Calu3 (cell line): ENCODE measurements at regions not wholly inside any gene's neighbourhood (a gene's known extent, or its start where the extent isn't known, plus 50 kb on each side); places are given as distances from the start of the nearest gene placed in this dataset.

Experiments
- BruUV-seq: library from RNA; stranded (reverse); fragments of 400-500 nt; replicated peaks from 2 replicates; lab custom pipeline; 2021; lab: Mats Ljungman, UMichigan
- CTCF ChIA-PET: fragments of 300-600 bp; sonication (Branson Sonifier 250); formaldehyde crosslinking; loops from one replicate; lab custom pipeline; 2022; ENCODE audit warnings: antibody characterized with exemption; lab: Charles Lee
- DNase-seq: peaks from one replicate; pipeline ENCODE4 v3.0.0; 2022
- H3K27ac Mint-ChIP-seq: one replicate; pipeline ENCODE4 v1.8.0; 2022; ENCODE audit warnings: mixed read lengths; ENCODE audit not compliant: unreplicated experiment
- H3K27me3 Mint-ChIP-seq: one replicate; pipeline ENCODE4 v1.8.0; 2022; ENCODE audit warnings: mixed read lengths; ENCODE audit not compliant: unreplicated experiment
- H3K36me3 Mint-ChIP-seq: one replicate; pipeline ENCODE4 v1.8.0; 2022; ENCODE audit warnings: mild to moderate bottlenecking, moderate library complexity, mixed read lengths; ENCODE audit not compliant: insufficient read depth, unreplicated experiment
- H3K4me1 Mint-ChIP-seq: one replicate; pipeline ENCODE4 v1.8.0; 2022; ENCODE audit warnings: mild to moderate bottlenecking, low read depth, mixed read lengths; ENCODE audit not compliant: unreplicated experiment
- H3K4me3 Mint-ChIP-seq: one replicate; pipeline ENCODE4 v1.8.0; 2022; ENCODE audit warnings: mild to moderate bottlenecking, low read depth, moderate library complexity, mixed read lengths; ENCODE audit not compliant: unreplicated experiment
- H3K9me3 Mint-ChIP-seq: one replicate; pipeline ENCODE4 v1.8.0; 2022; ENCODE audit warnings: low read depth, mixed read lengths; ENCODE audit not compliant: unreplicated experiment
- intact Hi-C: fragments of 100-400 bp; cut with micrococcal nuclease; formaldehyde crosslinking; loops from one replicate; pipeline ENCODE4 v1.10.0; 2022; ENCODE audit not compliant: unreplicated experiment
- TF ChIP-seq, protein P1 (sequence below): fragments of 200-600 bp; IDR thresholded peaks from one replicate; pipeline ENCODE4 v1.8.0; 2022; ENCODE audit warnings: antibody characterized with exemption; ENCODE audit not compliant: unreplicated experiment

DNA sequence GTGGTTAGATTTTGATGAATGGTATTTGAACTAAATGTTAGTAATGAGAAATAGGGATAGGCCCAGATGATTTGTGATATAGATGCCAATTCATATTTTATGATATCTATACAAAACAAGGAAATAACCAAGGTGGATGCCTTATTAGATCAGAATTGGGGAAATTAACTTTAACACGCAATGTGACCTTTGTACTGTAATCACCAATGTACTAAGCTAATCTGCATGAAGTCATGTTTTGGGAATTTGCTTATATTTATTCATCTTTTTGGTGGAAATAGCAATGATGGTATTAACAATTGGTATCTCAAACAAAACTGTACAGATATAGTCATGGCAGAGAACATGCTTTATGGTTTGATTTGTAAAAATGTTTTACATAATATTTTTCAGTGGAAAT is 504.7 kb downstream of the PLCL1 start:
- Mint-ChIP-seq H3K27ac (no peak overlapping the region), H3K27me3 (no peaks in the 10 kb centered on the region), H3K36me3 (no peaks in the 10 kb centered on the region), H3K4me3 (no peak overlapping the region), H3K4me1 (peaks cover 8% of the 10 kb centered on the region), H3K9me3 (no peaks in the 10 kb centered on the region)
- intact Hi-C loops = no loop called here
- no TSS peak for BruUV-seq
- no peak for DNase-seq
- CTCF ChIA-PET = interaction anchor here (1.3 kb wide), 1 partner anchor 12 kb away, joined by 6 read pairs; no protein-coding TSS in a partner anchor
- TF ChIP-seq, protein P1, sequence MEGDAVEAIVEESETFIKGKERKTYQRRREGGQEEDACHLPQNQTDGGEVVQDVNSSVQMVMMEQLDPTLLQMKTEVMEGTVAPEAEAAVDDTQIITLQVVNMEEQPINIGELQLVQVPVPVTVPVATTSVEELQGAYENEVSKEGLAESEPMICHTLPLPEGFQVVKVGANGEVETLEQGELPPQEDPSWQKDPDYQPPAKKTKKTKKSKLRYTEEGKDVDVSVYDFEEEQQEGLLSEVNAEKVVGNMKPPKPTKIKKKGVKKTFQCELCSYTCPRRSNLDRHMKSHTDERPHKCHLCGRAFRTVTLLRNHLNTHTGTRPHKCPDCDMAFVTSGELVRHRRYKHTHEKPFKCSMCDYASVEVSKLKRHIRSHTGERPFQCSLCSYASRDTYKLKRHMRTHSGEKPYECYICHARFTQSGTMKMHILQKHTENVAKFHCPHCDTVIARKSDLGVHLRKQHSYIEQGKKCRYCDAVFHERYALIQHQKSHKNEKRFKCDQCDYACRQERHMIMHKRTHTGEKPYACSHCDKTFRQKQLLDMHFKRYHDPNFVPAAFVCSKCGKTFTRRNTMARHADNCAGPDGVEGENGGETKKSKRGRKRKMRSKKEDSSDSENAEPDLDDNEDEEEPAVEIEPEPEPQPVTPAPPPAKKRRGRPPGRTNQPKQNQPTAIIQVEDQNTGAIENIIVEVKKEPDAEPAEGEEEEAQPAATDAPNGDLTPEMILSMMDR = no peak

DNA sequence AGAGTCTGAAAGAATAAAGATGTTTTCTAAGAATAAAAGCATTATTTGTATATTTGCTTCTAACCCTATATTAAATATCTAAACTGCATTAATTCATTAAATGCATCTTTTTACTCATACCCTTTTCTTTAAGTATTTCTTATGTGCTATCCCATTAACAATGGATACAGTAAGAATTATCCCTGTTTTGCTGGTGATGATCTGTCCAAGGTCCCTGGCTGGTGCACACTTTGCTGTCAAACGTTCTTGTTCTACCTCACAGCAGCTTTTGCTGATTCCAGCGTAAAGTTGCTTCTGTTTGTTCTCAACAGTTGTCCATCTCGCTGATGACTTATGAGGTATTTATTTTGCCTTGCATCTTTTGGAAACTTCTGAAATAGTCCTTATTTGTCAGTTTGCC is 504.0 kb downstream of the PLCL1 start:
- intact Hi-C loops = no loop called here

DNA sequence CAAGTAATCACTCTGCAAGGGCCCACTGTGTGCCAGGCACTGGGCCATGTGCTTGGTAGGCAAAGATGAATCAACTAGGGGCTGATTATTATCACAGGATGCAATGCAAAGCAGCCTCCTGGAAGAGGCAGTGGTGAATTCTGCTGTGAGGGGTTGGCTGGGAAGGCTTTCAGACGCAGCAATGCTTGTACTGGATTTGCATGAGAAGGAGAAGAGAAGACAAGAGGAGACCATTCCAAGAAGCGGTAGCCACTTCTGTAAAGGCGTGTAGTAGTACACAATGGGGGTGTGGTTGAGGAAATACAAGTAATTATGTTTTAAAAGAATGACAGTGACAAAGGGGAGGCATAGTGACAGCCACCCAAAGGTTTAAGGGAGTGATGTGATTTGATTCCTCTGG is 502.7 kb downstream of the PLCL1 start:
- DNase-seq = no peak
- H3K9me3 Mint-ChIP-seq = no peaks in the 10 kb centered on the region
- H3K27ac Mint-ChIP-seq = no peak overlapping the region
- BruUV-seq = no TSS peak
- CTCF ChIA-PET = no interaction called here
- no peak overlapping the region for H3K4me3 Mint-ChIP-seq
- H3K4me1 Mint-ChIP-seq = no peaks in the 10 kb centered on the region
- TF ChIP-seq, protein P1 = no peak
- no peaks in the 10 kb centered on the region for H3K27me3 Mint-ChIP-seq
- intact Hi-C loops = no loop called here
- H3K36me3 Mint-ChIP-seq = no peaks in the 10 kb centered on the region

More for the DNA sequence above, 504.0 kb downstream of the PLCL1 start:
- CTCF ChIA-PET = no interaction called here
- DNase-seq = no peak
- Mint-ChIP-seq H3K9me3 (no peaks in the 10 kb centered on the region), H3K4me3 (no peak overlapping the region), H3K36me3 (no peaks in the 10 kb centered on the region), H3K4me1 (peaks cover under 1% of the 10 kb centered on the region), H3K27me3 (no peaks in the 10 kb centered on the region), H3K27ac (no peak overlapping the region)
- TF ChIP-seq, protein P1 = no peak
- BruUV-seq = no TSS peak

DNA sequence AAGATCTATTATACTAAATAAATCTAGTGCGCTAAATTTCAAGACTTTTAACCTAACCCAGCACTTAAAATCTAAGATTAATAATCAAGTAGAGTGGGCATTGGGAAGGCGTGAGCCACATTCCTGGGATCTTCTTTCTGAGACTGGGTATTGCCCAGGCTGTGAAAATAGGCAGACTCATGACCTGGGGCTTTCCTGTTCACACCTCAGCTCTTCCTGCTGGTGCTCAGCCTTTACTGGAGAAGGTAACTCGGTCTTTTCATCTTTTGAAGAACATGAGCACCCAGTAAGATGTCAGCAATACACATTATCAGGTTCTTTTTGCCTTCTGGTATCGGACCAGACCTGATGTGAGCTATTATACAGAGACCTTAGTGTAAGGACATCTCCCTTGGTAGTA is 500.5 kb downstream of the PLCL1 start:
- no peak for DNase-seq
- Mint-ChIP-seq H3K4me1 (no peaks in the 10 kb centered on the region), H3K36me3 (no peaks in the 10 kb centered on the region), H3K27me3 (no peaks in the 10 kb centered on the region), H3K9me3 (no peaks in the 10 kb centered on the region), H3K4me3 (no peak overlapping the region), H3K27ac (no peak overlapping the region)
- intact Hi-C loops = no loop called here
- no TSS peak for BruUV-seq
- TF ChIP-seq, protein P1 = no peak
- CTCF ChIA-PET = interaction anchor here (1.1 kb wide), 1 partner anchor 10 kb away, joined by 3 read pairs; no protein-coding TSS in a partner anchor
